T follicular helper cell (primary cell): ENCODE measurements at regions not wholly inside any gene's neighbourhood (a gene's known extent, or its start where the extent isn't known, plus 50 kb on each side); places are given as distances from the start of the nearest gene placed in this dataset.

Experiments used
- DNase-seq: peaks from one replicate; pipeline ENCODE4 v3.0.0-alpha.2; 2020; ENCODE audit warnings: low read depth

DNA sequence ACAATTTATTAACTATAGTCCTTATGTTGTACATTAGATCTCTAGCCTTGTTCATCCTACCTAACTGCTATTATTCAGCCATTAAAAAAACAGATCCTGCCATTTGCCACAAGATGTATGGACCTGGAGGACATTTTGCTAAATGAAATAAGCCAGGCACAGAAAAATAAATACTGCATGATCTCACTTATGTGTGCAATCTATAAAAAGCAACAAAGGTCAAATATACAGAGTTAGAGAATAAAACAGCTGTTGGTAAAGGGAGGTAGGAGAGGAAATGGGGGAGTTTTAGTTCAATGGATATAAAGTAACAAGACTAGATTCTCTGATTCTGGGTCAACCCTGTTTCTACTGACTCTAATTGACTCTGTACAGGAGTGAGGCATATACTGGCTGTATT lies 103.3 kb upstream of the FAM9C start:
- DNase-seq, result no peak

DNA sequence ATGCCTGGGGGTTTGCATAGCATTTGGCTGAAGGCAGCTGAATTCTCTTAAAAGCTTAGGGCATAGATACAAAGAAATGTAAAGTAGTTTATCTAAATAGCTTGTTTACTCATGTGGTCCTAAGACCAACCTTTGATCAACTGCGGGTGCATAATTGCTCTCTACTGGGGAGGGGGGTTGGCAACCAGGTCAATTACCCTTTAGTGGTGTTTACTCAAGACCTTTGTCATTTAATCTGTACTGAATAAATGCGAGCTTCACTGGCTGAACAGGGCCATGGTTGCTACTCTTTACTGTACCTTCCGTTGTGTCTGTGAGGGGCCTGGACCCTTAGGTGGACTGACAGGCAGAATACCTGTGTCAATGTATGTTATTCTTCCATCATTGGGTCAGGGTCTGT lies 102.7 kb upstream of the FAM9C start:
- DNase-seq, result no peak

DNA sequence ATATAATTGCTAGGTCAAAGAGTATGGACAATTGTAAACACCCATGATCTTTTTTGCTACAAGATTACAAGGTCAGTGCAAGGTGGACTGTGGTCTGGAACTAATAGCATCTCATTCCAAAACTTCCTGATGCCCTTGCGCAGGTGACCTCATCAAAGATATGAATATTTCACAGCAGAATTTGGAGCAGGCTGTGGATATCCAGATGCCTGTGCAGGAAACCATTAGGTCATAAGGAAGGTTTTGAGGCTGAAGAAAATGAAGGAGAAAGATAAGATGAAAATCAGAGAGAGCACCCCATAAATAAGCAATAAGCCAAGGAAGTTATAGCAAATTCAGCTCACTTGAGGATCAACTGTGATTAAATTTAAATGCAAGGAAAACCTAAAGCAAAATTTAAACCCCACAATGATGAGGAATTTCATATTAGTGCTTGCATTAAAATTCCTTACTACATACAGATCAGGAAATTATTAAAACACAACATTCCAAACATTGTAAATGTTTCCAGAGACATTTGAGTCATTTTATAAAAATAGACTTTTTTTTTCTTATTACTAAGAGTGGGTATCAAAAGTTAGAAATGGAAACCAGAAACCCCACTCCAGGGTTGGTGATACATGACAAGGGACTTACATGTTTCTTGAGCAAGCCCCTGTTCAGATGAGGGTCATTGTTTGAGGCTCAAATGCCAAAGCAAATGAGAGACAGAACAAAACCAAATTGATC lies 100.7 kb upstream of the FAM9C start:
- no peak for DNase-seq

DNA sequence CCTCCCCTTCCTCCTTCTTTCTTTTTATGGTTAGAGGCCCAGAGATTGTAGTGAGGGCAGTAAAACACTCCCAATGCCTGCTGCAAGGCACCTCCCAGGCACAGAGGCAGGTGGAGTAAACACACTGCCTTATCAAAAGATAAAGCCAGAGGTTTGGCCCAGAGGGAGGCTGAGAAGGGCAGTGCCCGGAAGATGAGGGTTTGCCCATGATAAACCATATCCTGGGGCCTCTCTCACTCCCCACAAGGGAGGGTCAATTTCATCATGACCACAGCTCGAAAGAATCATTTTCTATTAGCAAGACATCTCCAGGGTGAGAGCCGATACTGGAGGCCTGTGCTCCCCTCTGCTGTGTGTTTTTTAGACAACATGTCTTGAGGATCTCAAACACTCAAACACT lies 98.5 kb upstream of the FAM9C start:
- no peak for DNase-seq

DNA sequence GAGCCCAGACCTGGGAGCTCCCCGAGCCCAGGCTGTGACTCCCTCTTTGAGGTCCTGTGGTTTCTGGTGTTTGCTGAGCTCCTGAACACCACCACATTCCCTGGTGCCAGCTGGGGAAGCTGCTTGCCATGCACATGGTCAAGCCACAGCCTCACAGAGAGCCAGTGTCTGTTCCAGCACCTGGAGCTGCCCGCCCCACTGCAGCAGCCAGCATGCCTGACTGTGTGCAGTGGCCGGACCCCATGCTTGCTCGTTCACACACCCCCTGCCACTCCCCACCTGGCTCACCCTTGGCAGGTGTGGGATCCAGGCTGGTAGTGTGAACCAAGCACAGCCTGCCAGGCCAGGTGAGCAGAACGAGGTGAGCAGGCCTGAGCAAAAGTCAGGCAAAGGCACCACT lies 95.6 kb upstream of the FAM9C start:
- DNase-seq, result no peak

DNA sequence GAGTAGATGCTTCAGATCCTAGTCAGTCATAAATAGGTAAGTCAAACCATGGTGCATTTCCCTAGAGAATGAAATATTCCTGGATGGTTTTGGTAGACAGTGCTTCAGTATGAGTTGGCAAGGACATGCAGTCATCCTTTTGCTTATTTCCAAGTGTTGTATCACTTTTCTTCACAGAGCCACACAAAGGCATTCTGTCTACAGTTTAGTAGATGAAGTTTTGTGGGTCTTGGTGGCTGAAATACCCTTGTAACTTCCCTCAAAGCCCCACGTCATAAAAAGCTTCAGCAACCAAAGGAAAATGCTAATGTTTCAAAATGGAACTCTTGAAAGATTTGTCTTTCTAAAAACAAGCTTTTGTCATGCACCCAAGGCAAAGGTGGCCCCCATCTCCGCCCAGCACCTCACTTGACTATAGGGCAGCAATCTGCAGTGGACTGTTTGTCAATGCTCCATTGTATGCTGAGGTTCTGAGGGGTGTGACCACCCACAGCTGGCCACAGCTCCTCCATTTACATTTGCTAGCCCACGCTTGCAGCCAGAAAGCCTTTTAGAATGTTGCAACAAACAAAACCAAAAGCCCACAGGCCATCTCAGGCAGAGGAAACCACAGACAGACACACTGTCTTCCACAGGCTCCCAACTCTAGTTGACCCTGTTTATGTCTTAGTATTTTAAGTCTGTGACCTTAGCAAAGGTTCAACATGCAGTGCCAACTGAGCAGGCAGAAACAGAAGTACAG lies 87.1 kb upstream of the FAM9C start:
- no peak for DNase-seq

DNA sequence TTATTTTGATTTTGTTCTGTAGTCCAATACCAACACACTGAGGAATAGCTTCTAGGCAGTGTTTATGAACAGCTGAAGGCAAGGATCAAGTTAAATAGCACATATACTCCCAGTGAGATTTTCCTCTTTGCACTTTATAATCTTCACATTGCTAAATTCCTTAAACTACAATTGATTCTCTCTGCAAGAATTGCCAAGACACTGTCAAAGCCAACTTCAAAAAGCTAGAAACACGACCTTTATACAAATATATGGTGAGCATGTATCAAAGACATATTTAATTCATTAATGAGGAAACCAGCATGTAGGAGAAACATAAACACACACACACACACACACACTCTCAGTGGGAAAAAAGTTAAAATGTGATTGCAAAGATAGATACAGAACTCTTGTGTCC lies 86.4 kb upstream of the FAM9C start:
- DNase-seq, result no peak

DNA sequence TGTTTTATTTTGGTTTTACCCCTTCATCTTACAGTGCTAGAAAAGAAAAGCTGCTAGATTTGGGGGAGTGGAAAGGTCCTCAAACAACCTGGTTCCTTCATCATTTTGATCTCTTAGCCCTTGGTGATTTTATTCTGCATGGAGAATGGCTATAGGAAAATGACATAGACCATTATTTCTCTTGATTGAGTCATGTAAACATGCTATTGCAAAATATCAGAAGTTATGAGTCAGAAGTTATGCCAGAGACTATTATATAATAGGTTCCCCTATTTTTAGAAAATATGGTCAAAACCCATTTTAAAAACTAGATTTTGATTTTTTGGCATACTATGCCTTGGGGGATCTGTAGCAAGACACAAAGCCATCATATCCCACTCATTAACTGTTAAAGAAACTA lies 83.7 kb upstream of the FAM9C start:
- no peak for DNase-seq

DNA sequence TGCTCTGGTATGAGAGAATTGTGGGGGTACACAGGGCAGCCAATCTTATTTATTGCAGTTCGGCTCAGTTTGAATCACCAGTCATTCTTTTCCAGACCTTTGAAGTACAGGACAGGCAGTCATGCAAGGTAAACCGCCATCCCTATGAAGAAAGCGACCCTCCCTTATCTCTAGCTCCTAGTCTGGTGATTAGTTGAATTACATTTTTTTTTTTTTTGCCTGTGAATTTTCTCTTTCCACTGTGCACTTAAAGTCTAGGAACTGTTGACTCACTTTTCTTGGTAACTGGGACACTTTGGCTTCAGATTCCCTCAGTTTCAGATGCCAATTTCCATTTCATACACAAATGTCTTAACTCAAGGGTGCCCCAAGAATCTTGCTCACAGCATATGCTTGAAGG lies 82.4 kb upstream of the FAM9C start:
- DNase-seq, result no peak

DNA sequence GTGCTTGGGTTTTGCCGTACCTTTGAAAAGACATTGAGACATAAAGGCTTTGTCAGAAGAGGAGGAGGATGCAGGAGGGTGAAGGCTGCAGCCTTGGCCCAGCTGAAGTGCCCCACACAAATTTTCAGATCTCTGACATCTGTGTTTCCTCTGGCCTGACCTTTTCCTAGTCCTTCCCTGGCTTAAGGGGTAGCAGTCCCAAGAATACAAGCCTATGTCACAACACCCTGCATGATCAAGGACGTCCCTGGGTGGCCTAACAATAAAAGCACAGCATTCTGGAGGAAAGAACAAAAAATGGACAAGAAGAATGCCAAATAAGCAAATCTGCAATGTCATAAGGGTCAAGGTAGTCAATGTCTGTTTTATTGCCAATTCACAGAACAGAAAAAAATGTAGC lies 80.8 kb upstream of the FAM9C start:
- no peak for DNase-seq

DNA sequence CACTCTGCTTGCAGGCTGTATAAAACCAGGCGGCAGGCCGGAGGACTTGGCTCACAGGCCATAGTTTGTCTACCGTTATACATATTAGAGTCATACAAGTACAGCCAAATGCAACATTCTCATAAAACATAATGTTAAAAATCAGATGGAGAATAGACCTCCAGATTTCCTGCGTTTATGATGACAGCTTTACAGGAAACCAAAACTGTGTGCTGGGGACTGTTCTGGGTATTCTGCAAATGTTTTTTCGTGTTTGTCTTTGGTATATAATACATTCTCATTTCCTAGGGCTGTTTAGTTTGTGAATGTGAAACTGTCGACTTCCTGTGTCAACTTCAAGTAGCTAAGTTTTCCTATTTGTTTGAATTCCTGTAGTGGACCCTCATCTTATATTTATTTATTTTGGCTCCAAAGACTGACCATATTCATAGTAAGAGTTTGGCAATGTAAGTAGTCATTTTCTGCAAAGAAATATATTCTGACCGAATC lies 79.5 kb upstream of the FAM9C start:
- no peak for DNase-seq

DNA sequence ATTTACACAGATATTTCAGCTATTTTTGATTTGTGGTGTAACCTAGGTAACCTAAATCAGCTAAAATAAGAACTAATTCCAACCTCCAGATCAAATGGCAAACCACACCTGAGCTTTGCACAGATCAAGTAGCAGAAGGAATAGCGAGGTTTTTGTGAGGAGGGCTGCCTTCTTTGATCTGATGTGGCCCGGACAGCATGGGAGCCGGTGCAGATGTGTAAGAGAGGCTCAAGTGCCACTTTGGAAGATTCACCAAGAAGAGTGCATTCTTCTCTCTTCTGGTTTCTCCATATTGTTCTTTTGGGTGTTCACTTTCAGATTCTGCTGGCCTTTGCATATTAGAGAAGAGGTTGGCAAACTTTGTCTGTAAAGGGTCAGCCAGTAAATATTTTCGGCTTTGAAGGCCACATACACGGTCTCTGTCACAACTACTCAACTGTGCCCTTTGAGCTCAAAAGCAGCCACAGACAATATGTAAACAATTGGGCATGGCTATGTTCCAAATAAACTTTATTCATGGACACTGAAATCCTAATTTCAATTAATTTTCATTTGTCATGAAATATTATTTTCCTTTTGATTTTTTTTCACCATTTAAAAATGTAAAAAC lies 78.9 kb upstream of the FAM9C start:
- DNase-seq, result no peak

DNA sequence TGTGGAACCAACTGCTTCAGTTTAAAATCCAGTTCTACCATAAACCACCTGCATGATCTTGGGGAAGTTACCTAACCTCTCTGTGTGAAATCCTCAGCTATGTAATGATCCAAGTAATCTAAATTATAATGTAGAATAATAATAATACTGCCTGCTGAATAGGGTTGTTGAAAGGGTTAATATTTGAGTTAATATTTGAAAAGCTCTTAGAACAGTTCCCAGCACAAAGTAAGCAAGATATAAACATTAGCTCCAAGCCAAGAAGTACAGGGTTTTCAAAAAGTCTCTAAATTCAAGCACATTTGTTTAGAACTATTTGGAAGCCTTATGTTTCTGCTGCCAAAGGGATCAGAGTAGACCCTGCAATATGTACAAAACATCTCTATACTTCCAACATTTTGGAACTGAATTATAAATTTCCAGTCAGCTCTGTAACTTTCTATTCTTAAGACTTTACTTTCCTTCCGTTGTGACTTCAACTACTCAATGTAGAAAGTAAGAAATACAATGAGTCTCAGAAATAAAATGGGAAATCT lies 76.7 kb upstream of the FAM9C start:
- no peak for DNase-seq

DNA sequence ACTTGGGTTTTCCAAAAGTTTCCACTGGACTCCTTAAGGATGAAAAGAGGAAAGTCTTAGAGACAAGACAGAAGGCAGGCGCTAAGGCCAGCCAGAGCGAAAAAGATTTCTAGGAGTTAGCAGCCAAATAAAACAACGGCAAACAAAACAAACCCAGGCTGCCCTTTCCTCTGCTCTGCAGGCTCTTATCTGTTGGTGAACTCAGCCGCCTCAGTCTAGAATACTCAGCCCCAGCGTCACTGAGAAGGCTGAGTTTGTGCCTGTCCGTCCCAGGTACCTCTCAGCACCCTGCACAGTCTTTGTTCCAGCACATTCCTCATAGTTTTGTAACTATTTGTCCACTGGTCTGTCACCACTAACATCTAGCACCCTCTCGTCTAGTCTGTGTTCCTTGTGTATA lies 75.6 kb upstream of the FAM9C start:
- DNase-seq, result no peak

DNA sequence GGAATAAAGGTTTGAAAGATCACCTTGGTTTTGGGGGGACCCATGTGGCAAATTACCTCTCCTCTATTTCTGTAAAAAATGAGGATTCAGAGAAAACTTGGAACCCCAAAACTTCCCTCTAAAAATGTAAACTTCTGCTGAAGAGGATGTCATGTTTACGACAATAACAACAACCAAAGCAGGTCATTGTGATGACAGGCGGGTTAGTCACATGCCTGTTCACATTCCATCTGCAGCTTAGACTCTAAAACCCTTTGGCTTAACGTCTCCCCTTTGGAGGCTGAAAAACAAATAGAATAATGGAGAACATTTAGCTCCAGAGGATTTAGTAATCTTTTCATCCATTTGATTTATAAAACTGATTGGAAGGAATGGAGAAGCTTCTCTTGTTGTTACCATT lies 75.0 kb upstream of the FAM9C start:
- DNase-seq, result no peak

DNA sequence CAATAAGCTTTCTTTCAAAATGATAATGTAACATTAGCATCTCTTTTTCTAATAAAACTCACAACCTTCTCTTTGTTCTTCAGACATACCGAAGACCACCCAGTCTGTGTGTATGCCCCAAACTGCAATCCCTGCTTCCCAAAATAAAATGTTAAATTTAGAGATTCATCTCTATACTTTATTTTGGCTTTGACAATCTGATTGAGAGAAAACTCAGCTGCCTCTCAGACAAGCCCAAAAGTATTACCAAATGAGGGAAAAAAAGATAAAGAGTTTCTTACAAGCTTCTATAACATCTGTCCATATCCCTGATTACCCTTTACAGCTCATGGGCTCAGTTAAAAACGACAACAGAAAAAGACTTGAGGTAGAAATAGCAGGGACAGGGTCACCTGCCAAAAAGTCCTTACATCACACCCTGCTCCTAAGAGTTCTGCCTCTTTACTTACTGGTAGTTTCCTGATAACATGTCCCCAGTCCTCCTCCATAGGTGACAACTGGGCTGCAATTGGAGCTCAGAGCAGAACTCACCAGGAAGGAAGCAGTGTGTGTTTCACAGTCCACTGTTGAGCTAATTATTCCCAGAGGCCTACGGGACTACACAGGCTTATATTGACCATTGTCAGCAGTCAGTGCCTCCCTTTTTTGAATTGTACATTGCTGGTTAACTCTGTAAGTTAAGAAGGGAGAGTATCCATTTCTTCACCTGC lies 70.9 kb upstream of the FAM9C start:
- DNase-seq, result no peak

DNA sequence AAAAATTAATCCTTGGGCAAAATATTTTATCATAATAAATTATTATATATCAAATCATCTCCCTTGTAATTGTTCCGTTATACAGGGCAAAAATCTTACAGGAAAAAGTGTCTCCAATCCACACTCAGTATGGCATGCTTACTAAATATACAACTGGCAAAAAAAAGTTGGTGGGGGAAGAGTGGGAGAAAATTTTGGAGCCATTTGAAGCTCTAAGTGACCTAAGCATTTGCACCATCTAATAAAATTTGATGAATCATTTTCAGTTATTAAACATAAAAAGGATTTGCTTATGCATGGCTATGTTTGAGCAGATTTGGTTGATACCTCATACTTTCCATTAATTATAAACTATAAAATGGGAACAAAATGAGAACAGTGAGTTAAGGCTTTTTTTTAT lies 68.1 kb upstream of the FAM9C start:
- DNase-seq, result no peak

DNA sequence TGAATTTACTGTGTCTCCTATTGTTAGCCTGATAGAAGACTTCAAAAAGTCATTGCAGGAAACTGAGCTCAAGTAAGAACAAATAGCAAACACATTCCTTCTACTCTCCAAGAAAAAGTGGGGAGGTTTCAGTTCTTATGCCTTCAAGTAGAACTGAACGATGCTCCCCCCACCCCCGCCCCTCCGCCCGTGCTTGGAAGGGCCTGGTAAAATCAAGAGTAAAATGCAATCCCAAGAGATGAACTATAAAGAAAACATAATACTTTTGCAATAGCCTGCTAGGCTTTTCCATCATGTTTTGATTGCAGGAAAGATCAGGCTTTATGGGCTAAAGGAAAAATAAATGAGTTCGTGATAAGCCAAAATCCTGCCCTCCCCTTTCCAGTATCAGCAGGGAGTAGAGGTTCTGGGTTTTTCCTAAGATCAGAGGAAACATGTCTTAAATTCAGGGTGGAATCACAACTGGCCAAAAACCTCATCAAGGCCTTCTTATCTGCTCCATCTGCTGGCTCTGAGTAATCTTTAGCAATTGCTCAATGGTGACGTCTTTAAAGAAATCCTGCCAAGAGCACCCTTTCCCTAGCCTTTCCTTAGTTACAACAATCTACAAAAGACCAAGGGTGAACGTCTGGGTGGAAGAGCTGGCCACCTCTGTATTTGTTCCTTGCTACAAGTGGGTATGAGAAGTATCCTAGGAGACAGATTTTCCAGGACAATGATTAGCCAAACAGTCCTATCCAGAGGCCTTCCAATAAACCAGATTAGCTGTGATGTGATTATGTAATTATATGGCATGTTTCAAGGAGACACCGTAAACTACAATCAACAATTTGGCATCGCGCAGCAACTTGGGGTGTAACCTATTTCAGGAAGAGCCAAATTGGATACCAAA lies 66.3 kb upstream of the FAM9C start:
- DNase-seq, result no peak

DNA sequence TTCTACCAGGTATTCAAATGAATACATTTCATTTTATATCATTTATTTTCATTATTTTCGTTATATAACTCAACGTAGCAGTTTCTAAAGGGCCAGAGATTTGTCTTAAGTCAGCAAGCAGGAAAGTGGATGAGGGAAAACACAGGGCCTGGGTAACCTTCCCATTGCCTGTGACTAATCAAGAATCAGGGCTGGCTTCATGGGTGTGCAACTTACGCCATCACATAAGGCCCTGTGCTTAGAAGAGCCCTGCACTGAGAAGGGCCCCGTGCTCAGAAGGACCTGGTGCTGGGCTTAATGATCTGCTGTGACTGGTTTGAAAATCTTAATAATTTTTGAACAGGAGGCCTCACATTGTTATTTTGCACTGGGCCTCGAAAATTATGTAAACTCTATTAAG lies 65.4 kb upstream of the FAM9C start:
- no peak for DNase-seq

DNA sequence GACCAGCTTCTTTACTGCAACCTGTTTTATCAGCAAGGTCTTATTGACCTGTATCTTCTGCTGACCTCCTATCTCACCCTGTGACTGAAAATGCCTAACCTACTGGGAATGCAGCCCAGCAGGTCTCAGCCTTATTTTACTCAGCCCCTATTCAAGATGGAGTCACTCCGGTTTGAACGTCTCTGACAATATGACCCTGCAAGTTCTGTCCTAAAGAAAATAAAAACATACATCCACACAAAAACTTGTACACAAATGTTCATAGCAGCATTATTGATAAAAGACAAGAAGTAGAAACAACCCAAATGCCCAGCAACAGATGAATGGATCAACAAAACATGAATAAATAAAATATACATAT lies 59.5 kb upstream of the FAM9C start:
- no peak for DNase-seq

DNA sequence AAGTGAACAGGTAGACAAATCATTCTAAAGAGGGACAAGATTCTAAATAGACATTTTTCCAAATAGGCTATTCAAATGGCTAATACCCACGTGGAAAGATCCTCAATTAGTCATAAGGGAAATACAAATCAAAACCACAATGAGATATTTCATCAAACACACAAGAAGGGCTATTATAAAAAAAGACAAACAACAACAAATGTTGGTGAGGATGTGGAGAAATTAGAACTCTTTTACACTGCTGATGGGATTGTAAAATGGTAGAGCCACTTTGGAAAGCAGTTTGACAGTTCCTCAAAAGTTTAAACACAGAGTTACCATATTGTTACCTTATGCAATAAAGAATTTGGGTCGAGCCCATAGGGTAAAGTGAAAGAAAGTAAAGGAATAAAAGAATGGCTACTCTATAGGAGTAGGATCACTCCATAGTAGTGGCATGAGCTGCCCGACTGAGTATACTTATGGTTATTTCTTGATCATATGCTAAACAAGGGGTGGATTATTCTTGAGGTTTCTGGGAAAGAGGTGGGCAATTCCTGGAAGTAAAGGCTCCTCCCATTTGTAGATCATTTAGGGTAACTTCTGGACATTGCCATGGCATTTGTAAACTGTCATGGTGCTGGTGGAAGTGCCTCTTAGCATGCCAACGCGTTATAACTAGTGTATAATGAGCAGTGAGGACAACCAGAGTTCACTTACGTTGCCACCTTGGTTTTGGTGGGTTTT lies 58.9 kb upstream of the FAM9C start:
- no peak for DNase-seq
